GM23248 (cell line): ENCODE measurements at regions not wholly inside any gene's neighbourhood (a gene's known extent, or its start where the extent isn't known, plus 50 kb on each side); places are given as distances from the start of the nearest gene placed in this dataset.

Experiments used
- DNase-seq: peaks from one replicate; pipeline ENCODE4 v3.0.0-alpha.2; 2015
- H2AFZ ChIP-seq: fragments of 200-600 bp; sonication (generic); 2 replicates; pipeline ENCODE4 v1.6.1; 2016; ENCODE audit warnings: antibody characterized with exemption
- H3F3A ChIP-seq: fragments of 200-600 bp; sonication (generic); 2 replicates; pipeline ENCODE4 v1.6.1; 2016; ENCODE audit warnings: mild to moderate bottlenecking, antibody characterized with exemption, mixed run types; ENCODE audit not compliant: insufficient read depth
- H3K27ac ChIP-seq: fragments of 200-600 bp; sonication (generic); 2 replicates; pipeline ENCODE4 v1.5.1; 2016; ENCODE audit warnings: mild to moderate bottlenecking
- H3K27me3 ChIP-seq: fragments of 200-600 bp; sonication (generic); replicated peaks from 2 replicates; pipeline ENCODE4 v1.6.1; 2016; ENCODE audit warnings: mild to moderate bottlenecking; ENCODE audit not compliant: insufficient read depth
- H3K36me3 ChIP-seq: fragments of 200-600 bp; sonication (generic); 2 replicates; pipeline ENCODE4 v1.6.1; 2016; ENCODE audit warnings: low read depth, mild to moderate bottlenecking
- H3K4me1 ChIP-seq: fragments of 200-600 bp; sonication (generic); 2 replicates; pipeline ENCODE4 v1.6.1; 2016; ENCODE audit warnings: mild to moderate bottlenecking; ENCODE audit not compliant: insufficient read depth
- H3K4me2 ChIP-seq: fragments of 200-600 bp; sonication (generic); one replicate; pipeline ENCODE4 v1.6.1; 2016; ENCODE audit warnings: mild to moderate bottlenecking; ENCODE audit not compliant: unreplicated experiment
- H3K4me3 ChIP-seq: fragments of 200-600 bp; sonication (generic); 2 replicates; pipeline ENCODE4 v1.5.1; 2016; ENCODE audit warnings: mild to moderate bottlenecking
- H3K79me2 ChIP-seq: fragments of 200-600 bp; sonication (generic); 2 replicates; pipeline ENCODE4 v1.6.1; 2016; ENCODE audit warnings: mild to moderate bottlenecking; ENCODE audit not compliant: insufficient read depth
- H3K9ac ChIP-seq: fragments of 200-600 bp; sonication (generic); 2 replicates; pipeline ENCODE4 v1.6.1; 2016; ENCODE audit warnings: mild to moderate bottlenecking
- H3K9me2 ChIP-seq: fragments of 200-600 bp; sonication (generic); 2 replicates; pipeline ENCODE4 v1.6.1; 2016; ENCODE audit warnings: mixed run types, mild to moderate bottlenecking, moderate library complexity; ENCODE audit not compliant: insufficient read depth
- H3K9me3 ChIP-seq: fragments of 200-600 bp; sonication (generic); one replicate; pipeline ENCODE4 v1.6.1; 2017; ENCODE audit warnings: low read depth
- H4K20me1 ChIP-seq: fragments of 200-600 bp; sonication (generic); 2 replicates; pipeline ENCODE4 v1.6.0; 2016; ENCODE audit not compliant: insufficient read depth
- EZH2 ChIP-seq: fragments of 200-600 bp; sonication (generic); IDR thresholded peaks from 2 replicates; pipeline ENCODE4 v1.6.1; 2018; ENCODE audit warnings: antibody characterized with exemption, mild to moderate bottlenecking; ENCODE audit not compliant: insufficient read depth, poor library complexity, severe bottlenecking
- EZH2phosphoT487 ChIP-seq: fragments of 200-600 bp; sonication (generic); IDR thresholded peaks from 2 replicates; pipeline ENCODE4 v1.6.1; 2018; ENCODE audit warnings: antibody characterized with exemption, moderate library complexity, mild to moderate bottlenecking, low read depth; ENCODE audit not compliant: insufficient read depth
- WGBS, 2 experiments: methylation state at CpG; one replicate each; pipeline ENCODE4 v1.1.6; 2015 to 2017; ENCODE audit warnings: low lambda C conversion rate in 2 of 2, low coverage in 1 of 2; ENCODE audit errors: missing lambda C conversion rate in 2 of 2; 5-methylcytosine and 5-hydroxymethylcytosine counted together
- in situ Hi-C: fragments of 300-500 bp; cut with MboI; formaldehyde crosslinking; loops from 2 replicates; pipeline ENCODE4 v1.15.0; 2020

- Histone ChIP-seq H3K4me2 (no peak overlapping the region), H3F3A (no peaks in the 10 kb centered on the region), H3K79me2 (no peaks in the 10 kb centered on the region), H3K27ac (no peak overlapping the region), H4K20me1 (no peaks in the 10 kb centered on the region), H3K4me1 (no peaks in the 10 kb centered on the region), H3K27me3 (no peaks in the 10 kb centered on the region), H3K4me3 (no peak overlapping the region), H3K9ac (no peak overlapping the region), H3K9me2 (no peaks in the 10 kb centered on the region), H3K36me3 (no peaks in the 10 kb centered on the region), H2AFZ (no peak overlapping the region), H3K9me3 (no peaks in the 10 kb centered on the region)
- DNase-seq, result no peak
- 31 to 38% methylated on average over 2 of the region's 2 CpGs for WGBS, 2 experiments
- in situ Hi-C loops, result no loop called here
- TF ChIP-seq EZH2phosphoT487 (no peak), EZH2 (no peak)
Observed at GRCh38 chr9:103242486-103242885, 247.4 kb downstream of the CYLC2 start.

DNA sequence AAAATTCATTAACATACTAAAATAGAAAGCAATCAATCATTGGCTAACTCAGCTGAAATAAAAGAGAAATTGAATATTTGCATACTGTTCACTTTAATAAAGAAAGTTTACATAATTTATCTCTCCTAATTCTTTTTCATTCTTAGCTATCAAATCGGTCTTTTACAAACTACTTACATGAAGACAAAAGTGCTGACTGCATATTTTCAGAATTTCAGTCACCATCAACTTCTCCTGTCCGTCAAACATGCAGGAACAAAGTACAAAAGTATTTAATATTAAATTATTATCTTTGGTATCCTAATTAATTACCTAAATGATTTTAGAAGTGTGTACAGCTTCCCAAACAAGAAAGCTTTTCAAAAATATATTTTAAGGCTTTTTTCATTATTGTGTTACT is 248.4 kb downstream of the CYLC2 start:
- H3F3A ChIP-seq, result no peaks in the 10 kb centered on the region
- H3K9me3 ChIP-seq, result no peaks in the 10 kb centered on the region
- DNase-seq, result no peak
- H3K4me3 ChIP-seq, result no peak overlapping the region
- TF ChIP-seq EZH2phosphoT487 (no peak), EZH2 (no peak)
- no peaks in the 10 kb centered on the region for H3K27me3 ChIP-seq
- 3 to 4% methylated on average over 2 of the region's 2 CpGs for WGBS, 2 experiments
- no peaks in the 10 kb centered on the region for H3K79me2 ChIP-seq
- no peaks in the 10 kb centered on the region for H4K20me1 ChIP-seq
- no peak overlapping the region for H3K4me2 ChIP-seq
- in situ Hi-C loops, result no loop called here
- no peak overlapping the region for H3K27ac ChIP-seq
- H3K36me3 ChIP-seq, result no peaks in the 10 kb centered on the region
- H3K4me1 ChIP-seq, result no peaks in the 10 kb centered on the region
- no peak overlapping the region for H3K9ac ChIP-seq
- H2AFZ ChIP-seq, result no peak overlapping the region
- H3K9me2 ChIP-seq, result no peaks in the 10 kb centered on the region

DNA sequence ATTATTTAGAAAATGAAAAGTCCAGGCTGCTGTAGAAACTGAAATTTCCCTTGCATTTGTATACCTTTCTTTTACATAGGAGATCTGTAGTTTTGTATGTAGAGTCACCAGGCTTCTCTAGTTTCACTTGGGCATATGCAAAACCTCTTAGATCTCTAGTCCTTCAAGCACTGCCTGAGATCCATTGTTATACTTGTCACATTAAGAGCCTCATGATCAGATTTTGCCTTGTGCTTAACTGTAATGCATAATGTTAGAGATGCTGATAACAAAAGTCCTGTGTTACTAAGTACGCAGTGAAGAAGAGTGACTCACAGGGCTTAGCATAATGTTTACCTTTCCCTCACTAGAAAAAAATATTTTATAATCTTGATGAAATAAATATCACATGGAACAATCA is 250.2 kb downstream of the CYLC2 start:
- Histone ChIP-seq H3K27me3 (no peaks in the 10 kb centered on the region), H2AFZ (no peak overlapping the region), H3K4me3 (no peak overlapping the region), H3K4me2 (no peak overlapping the region), H3K9ac (no peak overlapping the region), H3K36me3 (no peaks in the 10 kb centered on the region), H3K27ac (no peak overlapping the region), H3K79me2 (no peaks in the 10 kb centered on the region), H3K9me3 (no peaks in the 10 kb centered on the region), H4K20me1 (no peaks in the 10 kb centered on the region), H3K4me1 (no peaks in the 10 kb centered on the region), H3K9me2 (no peaks in the 10 kb centered on the region), H3F3A (no peaks in the 10 kb centered on the region)
- no peak for DNase-seq
- TF ChIP-seq EZH2phosphoT487 (no peak), EZH2 (no peak)
- 50 to 72% methylated on average over 1 of the region's 1 CpG for WGBS, 2 experiments
- in situ Hi-C loops, result no loop called here

DNA sequence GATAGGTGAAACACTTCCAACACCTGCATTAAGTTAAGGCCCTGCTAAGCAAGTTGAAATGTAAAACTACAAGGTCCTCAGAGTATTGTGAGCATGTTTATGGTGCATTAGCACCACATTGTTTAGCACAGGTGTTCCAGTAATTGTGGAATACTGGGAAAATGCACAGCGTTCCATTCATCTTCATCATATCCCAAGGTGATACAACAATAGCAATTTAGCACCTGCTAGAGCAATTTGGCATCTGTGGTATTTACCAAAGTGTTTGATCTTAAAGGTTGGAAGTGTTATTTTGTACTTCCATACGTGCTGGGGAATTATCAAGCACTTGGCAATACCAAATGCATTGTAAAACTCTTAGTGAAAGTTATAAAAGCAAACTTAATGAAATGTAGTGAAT is 266.8 kb downstream of the CYLC2 start:
- no peaks in the 10 kb centered on the region for H3K4me1 ChIP-seq
- no peaks in the 10 kb centered on the region for H3K9me3 ChIP-seq
- in situ Hi-C loops, result no loop called here
- H4K20me1 ChIP-seq, result no peaks in the 10 kb centered on the region
- H3K9me2 ChIP-seq, result no peaks in the 10 kb centered on the region
- no peak overlapping the region for H3K27ac ChIP-seq
- H3K4me2 ChIP-seq, result no peak overlapping the region
- no peaks in the 10 kb centered on the region for H3K27me3 ChIP-seq
- no peaks in the 10 kb centered on the region for H3K36me3 ChIP-seq
- H3K79me2 ChIP-seq, result no peaks in the 10 kb centered on the region
- H3K4me3 ChIP-seq, result no peak overlapping the region
- no peak overlapping the region for H2AFZ ChIP-seq
- TF ChIP-seq EZH2, result no peak
- no peak for TF ChIP-seq EZH2phosphoT487
- H3K9ac ChIP-seq, result no peak overlapping the region
- no peak for DNase-seq
- 24 to 26% methylated on average over 2 of the region's 2 CpGs for whole genome bisulfite sequencing, 2 experiments
- no peaks in the 10 kb centered on the region for H3F3A ChIP-seq

DNA sequence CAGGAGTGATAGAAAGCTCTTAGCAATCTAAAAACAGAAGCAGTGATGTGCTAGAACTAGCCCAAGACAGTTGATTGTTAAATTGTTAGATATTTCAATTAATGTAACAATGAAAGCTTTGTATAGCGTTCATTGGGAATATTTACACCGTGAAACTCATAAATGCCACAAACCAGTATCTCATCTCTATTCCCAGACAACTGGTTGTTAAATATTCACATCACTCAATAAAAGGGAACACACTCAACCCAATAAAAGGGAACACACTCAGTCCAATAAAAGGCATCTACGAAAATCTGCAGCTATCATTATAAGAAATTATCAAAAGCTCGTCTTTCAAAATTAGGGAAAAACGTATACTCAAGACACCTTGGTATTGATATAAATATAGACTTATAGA is 270.9 kb downstream of the CYLC2 start:
- 43 to 45% methylated on average over 5 of the region's 5 CpGs for WGBS, 2 experiments
- Histone ChIP-seq H3K9me3 (no peaks in the 10 kb centered on the region), H3K4me1 (no peaks in the 10 kb centered on the region), H3K36me3 (no peaks in the 10 kb centered on the region), H2AFZ (no peak overlapping the region), H3K4me2 (no peak overlapping the region), H3K9me2 (no peaks in the 10 kb centered on the region), H3F3A (no peaks in the 10 kb centered on the region), H3K9ac (no peak overlapping the region), H3K27me3 (no peaks in the 10 kb centered on the region), H3K27ac (no peak overlapping the region), H4K20me1 (no peaks in the 10 kb centered on the region), H3K4me3 (no peak overlapping the region), H3K79me2 (no peaks in the 10 kb centered on the region)
- no peak for DNase-seq
- in situ Hi-C loops, result no loop called here
- TF ChIP-seq EZH2phosphoT487 (no peak), EZH2 (no peak)
